ENCODE measurements at regions not wholly inside any gene's neighbourhood (a gene's known extent, or its start where the extent isn't known, plus 50 kb on each side); places are given as distances from the start of the nearest gene placed in this dataset.
"Not testable (repeated sequence)": the region's sequence is repeated elsewhere in the genome, so short reads cannot be mapped to it uniquely, and the experiment has no call there.

- DNase-seq (ENCODE audit: low spot score), result peak; percentile 43
Measured at GRCh38 chr17:19470530-19471261, 59.7 kb downstream of the RNF112 start.

GRCh38 chr17:19474405-19474804 is 59.2 kb upstream of the SLC47A1 start:
- DNase-seq (ENCODE audit: low spot score), result not testable (repeated sequence)

- not testable (repeated sequence) for DNase-seq (ENCODE audit: low spot score)
Measured at GRCh38 chr17:19475800-19476199, 57.9 kb upstream of the SLC47A1 start.

- peak; percentile 26 for DNase-seq (ENCODE audit: low spot score)
Measured at GRCh38 chr17:19482576-19482975, 51.1 kb upstream of the SLC47A1 start.

Data from AG08395 (cell line).